ENCODE measurements at regions not wholly inside any gene's neighbourhood (a gene's known extent, or its start where the extent isn't known, plus 50 kb on each side); places are given as distances from the start of the nearest gene placed in this dataset.

GRCh38 chr12:105846331-105846730, 292.4 kb downstream of the NUAK1 start:
- Histone ChIP-seq H3K36me3 (ENCODE audit: control insufficient read depth, insufficient read depth, low read length) (no peaks in the 10 kb centered on the region), H4K20me1 (ENCODE audit: control insufficient read depth, extremely low read depth, insufficient read depth, low read length) (no peaks in the 10 kb centered on the region), H3K9ac (ENCODE audit: insufficient read depth, low read length) (no peak overlapping the region), H3K4me1 (ENCODE audit: control insufficient read depth, extremely low read depth, insufficient read depth, low read length) (no peaks in the 10 kb centered on the region), H3K79me2 (ENCODE audit: control insufficient read depth, insufficient read depth, low read length) (no peaks in the 10 kb centered on the region), H3K4me2 (ENCODE audit: extremely low read depth, insufficient read depth, low read length) (no peak overlapping the region), H2AFZ (ENCODE audit: low read length) (no peak overlapping the region), H3K27me3 (ENCODE audit: control insufficient read depth, insufficient read depth, low read length) (no peaks in the 10 kb centered on the region), H3K4me3 (replicated peaks in 1 of 4; ENCODE audit: control extremely low read depth in 1 of 4, insufficient read depth in 1 of 4, low read depth in 3 of 4, low read length in 4 of 4) (no peak overlapping the region), H3K27ac (ENCODE audit: insufficient read depth, low read length) (no peak overlapping the region), H3K9me3 (ENCODE audit: control insufficient read depth, insufficient read depth, low read depth, low read length) (no peaks in the 10 kb centered on the region)
- TF ChIP-seq CTCF (conservative IDR thresholded peaks at IDR 0.05 in 1 of 2, IDR thresholded peaks at IDR 0.05 in 1 of 2; ENCODE audit: low read depth in 1 of 2, low read length in 2 of 2) = no peak
- TF ChIP-seq EZH2 (IDR thresholded peaks at IDR 0.05; ENCODE audit: low read length, missing control alignments) = no peak
- no peak for DNase-seq (ENCODE audit: low read depth in 2 of 2)

GRCh38 chr12:105847068-105847467, 291.7 kb downstream of the NUAK1 start:
- no peak overlapping the region for H3K4me2 ChIP-seq (ENCODE audit: extremely low read depth, insufficient read depth, low read length)

DNA sequence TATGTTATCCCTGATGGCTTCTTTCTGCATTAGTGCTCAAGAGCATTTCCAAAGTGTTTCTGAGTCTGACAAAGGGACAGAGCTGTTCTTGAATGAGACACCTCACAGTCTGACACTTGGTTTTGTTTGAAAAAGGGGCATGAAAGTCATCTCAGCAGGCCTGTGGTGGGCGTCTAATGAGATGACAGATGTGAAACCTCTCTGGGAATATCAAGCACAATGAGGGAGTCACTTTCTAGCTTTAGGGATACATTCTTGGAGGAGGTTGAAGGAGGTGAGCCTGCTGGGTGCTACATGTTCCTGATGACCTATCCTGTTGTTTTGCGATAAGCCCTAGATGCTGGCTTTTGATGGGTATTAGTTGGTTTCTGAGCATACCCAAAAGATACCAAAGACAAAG, 290.5 kb downstream of the NUAK1 start:
- Histone ChIP-seq H3K9me3 (ENCODE audit: control insufficient read depth, insufficient read depth, low read depth, low read length) (no peaks in the 10 kb centered on the region), H3K4me3 (replicated peaks in 1 of 4; ENCODE audit: control extremely low read depth in 1 of 4, insufficient read depth in 1 of 4, low read depth in 3 of 4, low read length in 4 of 4) (no peak overlapping the region), H3K9ac (ENCODE audit: insufficient read depth, low read length) (no peak overlapping the region), H3K79me2 (ENCODE audit: control insufficient read depth, insufficient read depth, low read length) (no peaks in the 10 kb centered on the region), H3K4me1 (ENCODE audit: control insufficient read depth, extremely low read depth, insufficient read depth, low read length) (no peaks in the 10 kb centered on the region), H3K27me3 (ENCODE audit: control insufficient read depth, insufficient read depth, low read length) (no peaks in the 10 kb centered on the region), H4K20me1 (ENCODE audit: control insufficient read depth, extremely low read depth, insufficient read depth, low read length) (no peaks in the 10 kb centered on the region), H3K36me3 (ENCODE audit: control insufficient read depth, insufficient read depth, low read length) (no peaks in the 10 kb centered on the region), H3K27ac (ENCODE audit: insufficient read depth, low read length) (no peak overlapping the region), H2AFZ (ENCODE audit: low read length) (no peak overlapping the region), H3K4me2 (ENCODE audit: extremely low read depth, insufficient read depth, low read length) (no peak overlapping the region)
- no peak for DNase-seq (ENCODE audit: low read depth in 2 of 2)
- TF ChIP-seq EZH2 (IDR thresholded peaks at IDR 0.05; ENCODE audit: low read length, missing control alignments) (no peak), CTCF (conservative IDR thresholded peaks at IDR 0.05 in 1 of 2, IDR thresholded peaks at IDR 0.05 in 1 of 2; ENCODE audit: low read depth in 1 of 2, low read length in 2 of 2) (no peak)

More at GRCh38 chr12:105847068-105847467, 291.7 kb downstream of the NUAK1 start:
- H3K27ac ChIP-seq (ENCODE audit: insufficient read depth, low read length) = no peak overlapping the region
- no peaks in the 10 kb centered on the region for H3K4me1 ChIP-seq (ENCODE audit: control insufficient read depth, extremely low read depth, insufficient read depth, low read length)
- H4K20me1 ChIP-seq (ENCODE audit: control insufficient read depth, extremely low read depth, insufficient read depth, low read length) = no peaks in the 10 kb centered on the region
- TF ChIP-seq EZH2 (IDR thresholded peaks at IDR 0.05; ENCODE audit: low read length, missing control alignments) (no peak), CTCF (conservative IDR thresholded peaks at IDR 0.05 in 1 of 2, IDR thresholded peaks at IDR 0.05 in 1 of 2; ENCODE audit: low read depth in 1 of 2, low read length in 2 of 2) (no peak)
- no peak overlapping the region for H3K9ac ChIP-seq (ENCODE audit: insufficient read depth, low read length)
- H3K79me2 ChIP-seq (ENCODE audit: control insufficient read depth, insufficient read depth, low read length) = no peaks in the 10 kb centered on the region
- no peak for DNase-seq (ENCODE audit: low read depth in 2 of 2)
- no peaks in the 10 kb centered on the region for H3K36me3 ChIP-seq (ENCODE audit: control insufficient read depth, insufficient read depth, low read length)
- no peak overlapping the region for H2AFZ ChIP-seq (ENCODE audit: low read length)
- H3K4me3 ChIP-seq (replicated peaks in 1 of 4; ENCODE audit: control extremely low read depth in 1 of 4, insufficient read depth in 1 of 4, low read depth in 3 of 4, low read length in 4 of 4) = no peak overlapping the region
- no peaks in the 10 kb centered on the region for H3K27me3 ChIP-seq (ENCODE audit: control insufficient read depth, insufficient read depth, low read length)
- H3K9me3 ChIP-seq (ENCODE audit: control insufficient read depth, insufficient read depth, low read depth, low read length) = no peaks in the 10 kb centered on the region

Data from fibroblast of lung (primary cell).